ENCODE measurements at regions not wholly inside any gene's neighbourhood (a gene's known extent, or its start where the extent isn't known, plus 50 kb on each side); places are given as distances from the start of the nearest gene placed in this dataset.
A peak's percentile ranks its signal among the peaks of the same experiment; 100 is the strongest.
"Not testable (repeated sequence)": the region's sequence is repeated elsewhere in the genome, so short reads cannot be mapped to it uniquely, and the experiment has no call there.

- H3K27me3 ChIP-seq (ENCODE audit: insufficient read depth, low read length, poor library complexity, severe bottlenecking) = no peaks in the 10 kb centered on the region
- H3K9me3 ChIP-seq (ENCODE audit: insufficient read depth, low read depth, low read length) = no peaks in the 10 kb centered on the region
- no peak overlapping the region for H3K9ac ChIP-seq (ENCODE audit: low read depth, low read length, poor library complexity, severe bottlenecking)
- H3F3A ChIP-seq (ENCODE audit: low read depth) = no peaks in the 10 kb centered on the region
- TF ChIP-seq CTCF (conservative IDR thresholded peaks at IDR 0.05; ENCODE audit: low read length) = no peak
- TF ChIP-seq EZH2phosphoT487 (IDR thresholded peaks at IDR 0.05; ENCODE audit: borderline replicate concordance) = no peak
- no peak overlapping the region for H3K4me3 ChIP-seq (ENCODE audit: low read length, poor library complexity, severe bottlenecking)
- H2AFZ ChIP-seq (ENCODE audit: low read length) = no peak overlapping the region
- no peaks in the 10 kb centered on the region for H3K36me3 ChIP-seq (ENCODE audit: insufficient read depth, low read length)
- H3K4me2 ChIP-seq (ENCODE audit: low read depth, low read length, poor library complexity, severe bottlenecking) = no peak overlapping the region
- no peaks in the 10 kb centered on the region for H3K4me1 ChIP-seq (ENCODE audit: insufficient read depth, low read length, poor library complexity, severe bottlenecking)
- no peaks in the 10 kb centered on the region for H4K20me1 ChIP-seq (ENCODE audit: insufficient read depth, low read length, poor library complexity, severe bottlenecking)
- no peaks in the 10 kb centered on the region for H3K9me2 ChIP-seq (replicated peaks; ENCODE audit: low read depth, low read length)
- no peaks in the 10 kb centered on the region for H3K79me2 ChIP-seq (ENCODE audit: insufficient read depth, low read length)
Measured at GRCh38 chr2:118374974-118375755, 286.9 kb downstream of the INSIG2 start.

DNA sequence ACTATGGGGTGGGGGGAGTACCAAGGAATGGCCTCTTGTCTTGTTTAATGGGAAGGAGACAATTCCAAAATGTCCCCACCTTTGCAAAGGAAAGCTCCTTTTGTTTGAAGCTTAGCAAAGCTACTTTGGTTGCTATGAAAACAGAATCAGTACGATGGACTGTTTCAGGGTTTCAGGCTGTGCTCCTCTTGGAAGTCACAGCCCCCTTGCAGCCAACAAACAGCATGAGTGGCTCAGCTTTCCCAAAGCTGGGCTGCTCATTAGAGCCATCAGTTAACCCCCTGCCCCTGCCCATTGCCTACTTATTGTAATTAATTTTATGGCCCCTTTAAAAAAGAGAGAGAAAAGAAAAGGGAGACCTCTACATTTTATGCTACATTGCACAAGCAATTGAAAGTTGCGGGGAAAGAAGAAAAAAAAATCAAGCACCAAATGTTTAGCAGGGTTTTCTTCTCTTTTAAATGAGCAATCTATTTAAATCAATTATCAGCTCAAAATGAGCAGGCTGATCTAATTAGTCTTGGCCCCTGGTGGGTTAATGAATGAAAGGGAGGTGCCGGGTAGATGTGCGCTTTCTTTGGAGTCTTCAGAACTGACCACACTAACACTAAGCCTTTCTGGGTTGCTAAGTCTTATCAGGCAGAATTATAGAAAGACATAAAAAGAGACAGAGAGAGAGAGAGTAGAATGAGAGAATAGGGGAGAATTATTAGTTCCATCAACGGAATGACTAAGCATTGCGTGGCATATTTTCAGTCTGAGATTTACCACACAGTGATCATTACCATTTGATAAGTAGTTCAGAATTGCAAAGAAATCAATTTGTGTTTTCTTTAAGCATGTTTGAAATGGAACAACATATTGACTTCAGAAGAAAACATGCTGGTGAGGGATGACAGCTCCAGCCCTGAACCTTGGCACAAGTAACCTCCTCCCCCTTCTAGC lies 284.9 kb downstream of the INSIG2 start:
- Histone ChIP-seq H3K79me2 (ENCODE audit: insufficient read depth, low read length) (no peaks in the 10 kb centered on the region), H3K36me3 (ENCODE audit: insufficient read depth, low read length) (no peaks in the 10 kb centered on the region), H3K27me3 (ENCODE audit: insufficient read depth, low read length, poor library complexity, severe bottlenecking) (no peaks in the 10 kb centered on the region), H2AFZ (ENCODE audit: low read length) (no peak overlapping the region), H3K9me3 (ENCODE audit: insufficient read depth, low read depth, low read length) (no peaks in the 10 kb centered on the region), H3K9ac (ENCODE audit: low read depth, low read length, poor library complexity, severe bottlenecking) (no peak overlapping the region), H3K4me1 (ENCODE audit: insufficient read depth, low read length, poor library complexity, severe bottlenecking) (no peaks in the 10 kb centered on the region), H3K9me2 (replicated peaks; ENCODE audit: low read depth, low read length) (no peaks in the 10 kb centered on the region), H3K4me3 (ENCODE audit: low read length, poor library complexity, severe bottlenecking) (no peak overlapping the region), H3F3A (ENCODE audit: low read depth) (no peaks in the 10 kb centered on the region), H4K20me1 (ENCODE audit: insufficient read depth, low read length, poor library complexity, severe bottlenecking) (no peaks in the 10 kb centered on the region), H3K4me2 (ENCODE audit: low read depth, low read length, poor library complexity, severe bottlenecking) (no peak overlapping the region)
- TF ChIP-seq CTCF (conservative IDR thresholded peaks at IDR 0.05; ENCODE audit: low read length) (no peak), EZH2phosphoT487 (IDR thresholded peaks at IDR 0.05; ENCODE audit: borderline replicate concordance) (no peak)

DNA sequence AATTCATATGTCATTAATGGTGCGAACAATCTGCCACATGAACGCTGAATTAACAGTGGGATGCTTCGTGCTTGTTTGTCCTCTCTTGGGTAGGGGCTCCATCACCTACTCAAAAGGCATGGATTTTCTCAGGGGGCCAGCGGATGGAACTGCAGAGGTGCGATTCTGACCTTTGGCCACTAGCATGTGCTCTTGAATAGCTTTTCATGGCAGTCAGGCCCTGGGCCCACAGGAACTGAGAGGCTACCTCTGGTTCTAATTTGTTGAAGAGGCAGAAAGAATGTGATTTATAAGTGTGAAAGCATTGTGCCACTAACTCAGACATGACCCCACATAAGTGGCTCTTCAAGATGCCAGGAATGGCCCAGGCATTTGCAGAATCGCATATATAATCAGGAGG lies 283.2 kb downstream of the INSIG2 start:
- Histone ChIP-seq H3K9me3 (ENCODE audit: insufficient read depth, low read depth, low read length) (no peaks in the 10 kb centered on the region), H3K9me2 (replicated peaks; ENCODE audit: low read depth, low read length) (no peaks in the 10 kb centered on the region), H3K36me3 (ENCODE audit: insufficient read depth, low read length) (no peaks in the 10 kb centered on the region), H3K4me1 (ENCODE audit: insufficient read depth, low read length, poor library complexity, severe bottlenecking) (no peaks in the 10 kb centered on the region), H4K20me1 (ENCODE audit: insufficient read depth, low read length, poor library complexity, severe bottlenecking) (no peaks in the 10 kb centered on the region), H3K79me2 (ENCODE audit: insufficient read depth, low read length) (no peaks in the 10 kb centered on the region), H3K4me2 (ENCODE audit: low read depth, low read length, poor library complexity, severe bottlenecking) (no peak overlapping the region), H3F3A (ENCODE audit: low read depth) (no peaks in the 10 kb centered on the region), H2AFZ (ENCODE audit: low read length) (no peak overlapping the region), H3K4me3 (ENCODE audit: low read length, poor library complexity, severe bottlenecking) (no peak overlapping the region), H3K9ac (ENCODE audit: low read depth, low read length, poor library complexity, severe bottlenecking) (no peak overlapping the region), H3K27me3 (ENCODE audit: insufficient read depth, low read length, poor library complexity, severe bottlenecking) (no peaks in the 10 kb centered on the region)
- TF ChIP-seq CTCF (conservative IDR thresholded peaks at IDR 0.05; ENCODE audit: low read length) (peak; percentile 61), EZH2phosphoT487 (IDR thresholded peaks at IDR 0.05; ENCODE audit: borderline replicate concordance) (no peak)

GRCh38 chr2:118369521-118369920 lies 281.2 kb downstream of the INSIG2 start:
- not testable (repeated sequence) for H3K9me2 ChIP-seq (replicated peaks; ENCODE audit: low read depth, low read length); H3K4me1 ChIP-seq (ENCODE audit: insufficient read depth, low read length, poor library complexity, severe bottlenecking); H3K27me3 ChIP-seq (ENCODE audit: insufficient read depth, low read length, poor library complexity, severe bottlenecking); H3K4me2 ChIP-seq (ENCODE audit: low read depth, low read length, poor library complexity, severe bottlenecking); H3K9me3 ChIP-seq (ENCODE audit: insufficient read depth, low read depth, low read length); H3K4me3 ChIP-seq (ENCODE audit: low read length, poor library complexity, severe bottlenecking); H3K36me3 ChIP-seq (ENCODE audit: insufficient read depth, low read length); H4K20me1 ChIP-seq (ENCODE audit: insufficient read depth, low read length, poor library complexity, severe bottlenecking); H3F3A ChIP-seq (ENCODE audit: low read depth); H3K79me2 ChIP-seq (ENCODE audit: insufficient read depth, low read length); H2AFZ ChIP-seq (ENCODE audit: low read length); H3K9ac ChIP-seq (ENCODE audit: low read depth, low read length, poor library complexity, severe bottlenecking)
